Ascending aorta (tissue), 2 donors: ENCODE measurements at regions not wholly inside any gene's neighbourhood (a gene's known extent, or its start where the extent isn't known, plus 50 kb on each side); places are given as distances from the start of the nearest gene placed in this dataset.

ENCODE experiments used
- DNase-seq, 2 donors: peaks; one replicate each; pipeline ENCODE4 v3.0.0-alpha.2; 2019; ENCODE audit warnings: low spot score in 2 of 2
- H3K27ac ChIP-seq, 2 donors: fragments of 200-600 bp; sonication (generic); one replicate each; pipeline ENCODE4 v1.5.1; 2016 to 2017; ENCODE audit warnings: mild to moderate bottlenecking in 1 of 2
- H3K27me3 ChIP-seq: fragments of 200-600 bp; sonication (generic); one replicate; pipeline ENCODE4 v1.5.1; 2017
- H3K36me3 ChIP-seq, 2 donors: fragments of 200-600 bp; sonication (generic); one replicate each; pipeline ENCODE4 v1.5.1; 2016
- H3K4me1 ChIP-seq, 2 donors: fragments of 200-600 bp; sonication (generic); one replicate each; pipeline ENCODE4 v1.5.1; 2016 to 2017; ENCODE audit warnings: mild to moderate bottlenecking in 1 of 2
- H3K4me3 ChIP-seq, 2 donors: fragments of 200-600 bp; sonication (generic); one replicate each; pipeline ENCODE4 v1.5.1; 2016 to 2017; ENCODE audit warnings: mild to moderate bottlenecking in 1 of 2
- H3K9me3 ChIP-seq, 2 donors: fragments of 200-600 bp; sonication (generic); one replicate each; pipeline ENCODE4 v1.5.1; 2016
- CTCF ChIP-seq, 3 experiments: fragments of 200-600 bp in 2 of 3; fragments of 450-650 bp in 1 of 3; sonication (generic) in 2 of 3; IDR thresholded peaks; one replicate each; pipeline ENCODE4 v1.5.1; 2016 to 2019; ENCODE audit warnings: antibody characterized with exemption in 3 of 3, mild to moderate bottlenecking in 1 of 3, moderate library complexity in 1 of 3
- intact Hi-C: fragments of 100-400 bp; cut with DNase I; formaldehyde crosslinking; loops from one replicate; pipeline ENCODE4 v1.15.1; 2023

GRCh38 chr10:8531116-8531515 lies 476.6 kb downstream of the GATA3 start:
- DNase-seq: no peak
- Histone ChIP-seq H3K36me3 (no peaks in the 10 kb centered on the region), H3K27ac (no peak overlapping the region), H3K27me3 (no peaks in the 10 kb centered on the region), H3K9me3 (no peaks in the 10 kb centered on the region), H3K4me1 (no peaks in the 10 kb centered on the region), H3K4me3 (no peak overlapping the region)
- intact Hi-C loops: no loop called here
- no peak for TF ChIP-seq CTCF (IDR thresholded peaks at IDR 0.05)

DNA sequence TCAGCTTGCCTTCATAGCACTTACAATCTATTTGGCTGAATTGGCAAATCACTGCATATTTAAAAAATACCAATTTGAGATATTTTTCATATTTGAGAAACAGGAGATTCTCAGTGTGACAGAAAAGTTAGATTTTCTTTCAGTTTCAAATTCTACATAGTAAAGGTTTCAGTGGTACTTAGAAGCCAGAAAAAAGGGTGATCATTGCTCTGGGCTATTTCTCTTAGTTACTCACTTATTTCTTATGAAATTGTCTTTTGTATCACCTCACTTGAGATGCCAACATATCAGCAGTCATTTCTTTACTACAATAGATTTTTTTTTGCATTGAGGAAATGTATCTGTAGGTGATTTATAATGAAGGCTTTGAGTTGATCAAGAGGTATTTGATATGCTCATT lies 478.2 kb downstream of the GATA3 start:
- Histone ChIP-seq H3K4me3 (no peak overlapping the region), H3K9me3 (no peaks in the 10 kb centered on the region), H3K36me3 (no peaks in the 10 kb centered on the region), H3K4me1 (no peaks in the 10 kb centered on the region), H3K27ac (no peak overlapping the region), H3K27me3 (no peaks in the 10 kb centered on the region)
- intact Hi-C loops: no loop called here
- TF ChIP-seq CTCF (IDR thresholded peaks at IDR 0.05): no peak
- no peak for DNase-seq

- Histone ChIP-seq H3K9me3 (no peaks in the 10 kb centered on the region), H3K4me3 (no peak overlapping the region), H3K36me3 (no peaks in the 10 kb centered on the region), H3K4me1 (no peaks in the 10 kb centered on the region), H3K27ac (no peak overlapping the region), H3K27me3 (no peaks in the 10 kb centered on the region)
- no peak for DNase-seq
- intact Hi-C loops: no loop called here
- TF ChIP-seq CTCF (IDR thresholded peaks at IDR 0.05): no peak
Measured at GRCh38 chr10:8533462-8533861, 479.0 kb downstream of the GATA3 start.

GRCh38 chr10:8534096-8534495 lies 479.6 kb downstream of the GATA3 start:
- no peak for DNase-seq
- TF ChIP-seq CTCF (IDR thresholded peaks at IDR 0.05): no peak
- H3K9me3 ChIP-seq: no peaks in the 10 kb centered on the region
- H3K4me3 ChIP-seq: no peak overlapping the region
- H3K4me1 ChIP-seq: no peaks in the 10 kb centered on the region
- H3K36me3 ChIP-seq: no peaks in the 10 kb centered on the region
- intact Hi-C loops: no loop called here
- no peak overlapping the region for H3K27ac ChIP-seq
- H3K27me3 ChIP-seq: no peaks in the 10 kb centered on the region

- no peaks in the 10 kb centered on the region for H3K36me3 ChIP-seq
- H3K4me3 ChIP-seq: no peak overlapping the region
- no peaks in the 10 kb centered on the region for H3K27me3 ChIP-seq
- H3K9me3 ChIP-seq: no peaks in the 10 kb centered on the region
- no peak for TF ChIP-seq CTCF (IDR thresholded peaks at IDR 0.05)
- H3K27ac ChIP-seq: no peak overlapping the region
- H3K4me1 ChIP-seq: no peaks in the 10 kb centered on the region
- DNase-seq: no peak
- intact Hi-C loops: no loop called here
Measured at GRCh38 chr10:8534891-8535290, 480.4 kb downstream of the GATA3 start.

- no peak for TF ChIP-seq CTCF (IDR thresholded peaks at IDR 0.05)
- no peaks in the 10 kb centered on the region for H3K4me1 ChIP-seq
- no peaks in the 10 kb centered on the region for H3K9me3 ChIP-seq
- intact Hi-C loops: no loop called here
- H3K27me3 ChIP-seq: no peaks in the 10 kb centered on the region
- H3K36me3 ChIP-seq: no peaks in the 10 kb centered on the region
- H3K27ac ChIP-seq: no peak overlapping the region
- DNase-seq: no peak
- H3K4me3 ChIP-seq: no peak overlapping the region
Measured at GRCh38 chr10:8539056-8539455, 484.6 kb downstream of the GATA3 start.
